ENCODE measurements at regions not wholly inside any gene's neighbourhood (a gene's known extent, or its start where the extent isn't known, plus 50 kb on each side); places are given as distances from the start of the nearest gene placed in this dataset.

DNA sequence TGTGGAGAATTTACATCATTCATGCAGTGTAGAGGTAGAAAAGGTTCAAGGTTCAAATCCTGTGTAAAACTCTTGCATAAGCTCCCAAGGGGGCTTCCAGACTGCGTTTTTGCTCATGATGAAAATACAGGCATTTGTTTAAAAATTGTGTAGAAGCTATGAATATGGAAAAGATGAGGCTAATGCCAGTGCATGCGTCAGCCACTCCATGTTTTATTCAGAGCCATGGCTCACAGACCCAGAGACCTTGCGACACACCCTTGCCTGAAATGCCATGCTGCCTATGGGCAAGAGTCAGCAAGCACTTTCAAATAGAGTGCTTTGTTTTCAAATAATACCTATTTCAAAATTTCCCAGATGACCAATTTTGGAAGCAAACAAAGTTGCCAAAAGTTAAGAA is 262.3 kb downstream of the TRIB2 start (continued):
- TF ChIP-seq CTCF (conservative IDR thresholded peaks at IDR 0.05; ENCODE audit: low read depth in 2 of 2) (no peak), POLR2AphosphoS5 (IDR thresholded peaks at IDR 0.05; ENCODE audit: low read depth) (no peak), NANOG (IDR thresholded peaks at IDR 0.05; ENCODE audit: borderline replicate concordance) (no peak), ZNF114 (CRISPR knock-in tag; IDR thresholded peaks at IDR 0.05) (no peak), EZH2 (IDR thresholded peaks at IDR 0.05; ENCODE audit: low read depth, unreplicated experiment) (no peak)
- TF ChIP-seq, protein P1, sequence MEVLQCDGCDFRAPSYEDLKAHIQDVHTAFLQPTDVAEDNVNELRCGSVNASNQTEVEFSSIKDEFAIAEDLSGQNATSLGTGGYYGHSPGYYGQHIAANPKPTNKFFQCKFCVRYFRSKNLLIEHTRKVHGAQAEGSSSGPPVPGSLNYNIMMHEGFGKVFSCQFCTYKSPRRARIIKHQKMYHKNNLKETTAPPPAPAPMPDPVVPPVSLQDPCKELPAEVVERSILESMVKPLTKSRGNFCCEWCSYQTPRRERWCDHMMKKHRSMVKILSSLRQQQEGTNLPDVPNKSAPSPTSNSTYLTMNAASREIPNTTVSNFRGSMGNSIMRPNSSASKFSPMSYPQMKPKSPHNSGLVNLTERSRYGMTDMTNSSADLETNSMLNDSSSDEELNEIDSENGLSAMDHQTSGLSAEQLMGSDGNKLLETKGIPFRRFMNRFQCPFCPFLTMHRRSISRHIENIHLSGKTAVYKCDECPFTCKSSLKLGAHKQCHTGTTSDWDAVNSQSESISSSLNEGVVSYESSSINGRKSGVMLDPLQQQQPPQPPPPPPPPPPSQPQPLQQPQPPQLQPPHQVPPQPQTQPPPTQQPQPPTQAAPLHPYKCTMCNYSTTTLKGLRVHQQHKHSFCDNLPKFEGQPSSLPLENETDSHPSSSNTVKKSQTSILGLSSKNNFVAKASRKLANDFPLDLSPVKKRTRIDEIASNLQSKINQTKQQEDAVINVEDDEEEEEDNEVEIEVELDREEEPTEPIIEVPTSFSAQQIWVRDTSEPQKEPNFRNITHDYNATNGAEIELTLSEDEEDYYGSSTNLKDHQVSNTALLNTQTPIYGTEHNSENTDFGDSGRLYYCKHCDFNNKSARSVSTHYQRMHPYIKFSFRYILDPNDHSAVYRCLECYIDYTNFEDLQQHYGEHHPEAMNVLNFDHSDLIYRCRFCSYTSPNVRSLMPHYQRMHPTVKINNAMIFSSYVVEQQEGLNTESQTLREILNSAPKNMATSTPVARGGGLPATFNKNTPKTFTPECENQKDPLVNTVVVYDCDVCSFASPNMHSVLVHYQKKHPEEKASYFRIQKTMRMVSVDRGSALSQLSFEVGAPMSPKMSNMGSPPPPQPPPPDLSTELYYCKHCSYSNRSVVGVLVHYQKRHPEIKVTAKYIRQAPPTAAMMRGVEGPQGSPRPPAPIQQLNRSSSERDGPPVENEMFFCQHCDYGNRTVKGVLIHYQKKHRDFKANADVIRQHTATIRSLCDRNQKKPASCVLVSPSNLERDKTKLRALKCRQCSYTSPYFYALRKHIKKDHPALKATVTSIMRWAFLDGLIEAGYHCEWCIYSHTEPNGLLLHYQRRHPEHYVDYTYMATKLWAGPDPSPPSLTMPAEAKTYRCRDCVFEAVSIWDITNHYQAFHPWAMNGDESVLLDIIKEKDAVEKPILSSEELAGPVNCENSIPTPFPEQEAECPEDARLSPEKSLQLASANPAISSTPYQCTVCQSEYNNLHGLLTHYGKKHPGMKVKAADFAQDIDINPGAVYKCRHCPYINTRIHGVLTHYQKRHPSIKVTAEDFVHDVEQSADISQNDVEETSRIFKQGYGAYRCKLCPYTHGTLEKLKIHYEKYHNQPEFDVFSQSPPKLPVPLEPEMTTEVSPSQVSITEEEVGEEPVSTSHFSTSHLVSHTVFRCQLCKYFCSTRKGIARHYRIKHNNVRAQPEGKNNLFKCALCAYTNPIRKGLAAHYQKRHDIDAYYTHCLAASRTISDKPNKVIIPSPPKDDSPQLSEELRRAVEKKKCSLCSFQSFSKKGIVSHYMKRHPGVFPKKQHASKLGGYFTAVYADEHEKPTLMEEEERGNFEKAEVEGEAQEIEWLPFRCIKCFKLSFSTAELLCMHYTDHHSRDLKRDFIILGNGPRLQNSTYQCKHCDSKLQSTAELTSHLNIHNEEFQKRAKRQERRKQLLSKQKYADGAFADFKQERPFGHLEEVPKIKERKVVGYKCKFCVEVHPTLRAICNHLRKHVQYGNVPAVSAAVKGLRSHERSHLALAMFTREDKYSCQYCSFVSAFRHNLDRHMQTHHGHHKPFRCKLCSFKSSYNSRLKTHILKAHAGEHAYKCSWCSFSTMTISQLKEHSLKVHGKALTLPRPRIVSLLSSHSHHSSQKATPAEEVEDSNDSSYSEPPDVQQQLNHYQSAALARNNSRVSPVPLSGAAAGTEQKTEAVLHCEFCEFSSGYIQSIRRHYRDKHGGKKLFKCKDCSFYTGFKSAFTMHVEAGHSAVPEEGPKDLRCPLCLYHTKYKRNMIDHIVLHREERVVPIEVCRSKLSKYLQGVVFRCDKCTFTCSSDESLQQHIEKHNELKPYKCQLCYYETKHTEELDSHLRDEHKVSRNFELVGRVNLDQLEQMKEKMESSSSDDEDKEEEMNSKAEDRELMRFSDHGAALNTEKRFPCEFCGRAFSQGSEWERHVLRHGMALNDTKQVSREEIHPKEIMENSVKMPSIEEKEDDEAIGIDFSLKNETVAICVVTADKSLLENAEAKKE (CRISPR knock-in tag; IDR thresholded peaks at IDR 0.05), result no peak

GRCh38 chr2:12980817-12981216 is 264.1 kb downstream of the TRIB2 start:
- Histone ChIP-seq H2AFZ (no peak overlapping the region), H3K4me3 (no peak overlapping the region), H3K79me2 (replicated peaks; ENCODE audit: insufficient read depth) (no peaks in the 10 kb centered on the region), H3K27me3 (ENCODE audit: insufficient read depth) (no peaks in the 10 kb centered on the region), H4K20me1 (replicated peaks; ENCODE audit: insufficient read depth) (no peaks in the 10 kb centered on the region), H3K9me2 (ENCODE audit: insufficient read depth) (no peaks in the 10 kb centered on the region), H3F3A (replicated peaks; ENCODE audit: low read depth) (no peaks in the 10 kb centered on the region), H3K4me1 (ENCODE audit: insufficient read depth) (peaks cover 14% of the 10 kb centered on the region), H3K36me3 (ENCODE audit: insufficient read depth) (no peaks in the 10 kb centered on the region), H3K4me2 (no peak overlapping the region), H3K27ac (ENCODE audit: low read depth) (no peak overlapping the region)
- Mint-ChIP-seq H3K27me3 (ENCODE audit: insufficient read depth, low read depth, poor library complexity) (no peaks in the 10 kb centered on the region), H3K27ac (no peak overlapping the region), H3K36me3 (ENCODE audit: low read depth) (no peaks in the 10 kb centered on the region), H3K4me3 (no peak overlapping the region), H3K4me1 (peaks cover 14% of the 10 kb centered on the region; the same call in 2 of the 3 replicates), H3K9me3 (no peaks in the 10 kb centered on the region)
- ATAC-seq (no peak; the same call in 2 of the 3 replicates), DNase-seq (ENCODE audit: low spot score) (peak; percentile 71)
- TF ChIP-seq ZNF331 (CRISPR knock-in tag; IDR thresholded peaks at IDR 0.05; ENCODE audit: low read depth) (no peak), REST (IDR thresholded peaks at IDR 0.05; ENCODE audit: unreplicated experiment) (no peak)
